ENCODE measurements at regions not wholly inside any gene's neighbourhood (a gene's known extent, or its start where the extent isn't known, plus 50 kb on each side); places are given as distances from the start of the nearest gene placed in this dataset.

DNA sequence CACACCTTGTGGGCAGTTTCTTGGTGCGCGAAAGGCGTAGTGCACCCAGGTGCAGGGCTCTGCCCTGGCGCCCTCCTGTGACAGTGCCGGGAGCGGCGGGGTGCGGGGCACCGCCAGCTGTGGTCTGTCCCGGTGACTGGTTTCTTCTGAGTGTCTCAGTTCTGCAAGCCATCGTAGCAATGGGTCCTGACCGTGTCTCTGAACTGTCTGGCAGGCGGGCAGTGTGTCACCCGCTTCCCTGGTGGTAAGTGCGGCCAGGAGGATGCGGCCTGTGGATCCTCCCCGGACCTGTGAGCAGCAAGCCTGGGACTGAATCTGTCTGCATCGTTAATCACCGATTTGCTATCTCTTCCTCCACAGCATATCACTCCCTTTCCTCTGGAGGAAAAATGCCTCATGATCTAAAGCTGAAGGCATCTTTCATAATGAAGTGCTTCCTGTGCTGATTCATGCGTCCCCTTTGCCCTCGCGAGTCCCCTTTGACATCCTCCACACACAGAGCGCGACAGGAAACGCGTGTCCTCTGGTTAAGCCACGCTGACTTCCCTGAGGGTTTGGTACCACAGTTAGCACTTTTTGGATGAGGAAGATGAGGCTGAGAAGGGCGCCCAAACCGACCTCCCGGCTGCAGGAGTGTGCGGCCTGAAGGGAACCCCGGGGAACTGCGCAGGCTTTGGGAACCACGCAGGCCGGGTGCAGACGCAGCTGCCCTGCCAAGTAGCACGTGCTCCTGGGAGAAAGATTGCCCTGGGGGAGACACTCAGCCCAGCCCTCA lies 416.0 kb upstream of the HS6ST1 start:
- no peak for DNase-seq

DNA sequence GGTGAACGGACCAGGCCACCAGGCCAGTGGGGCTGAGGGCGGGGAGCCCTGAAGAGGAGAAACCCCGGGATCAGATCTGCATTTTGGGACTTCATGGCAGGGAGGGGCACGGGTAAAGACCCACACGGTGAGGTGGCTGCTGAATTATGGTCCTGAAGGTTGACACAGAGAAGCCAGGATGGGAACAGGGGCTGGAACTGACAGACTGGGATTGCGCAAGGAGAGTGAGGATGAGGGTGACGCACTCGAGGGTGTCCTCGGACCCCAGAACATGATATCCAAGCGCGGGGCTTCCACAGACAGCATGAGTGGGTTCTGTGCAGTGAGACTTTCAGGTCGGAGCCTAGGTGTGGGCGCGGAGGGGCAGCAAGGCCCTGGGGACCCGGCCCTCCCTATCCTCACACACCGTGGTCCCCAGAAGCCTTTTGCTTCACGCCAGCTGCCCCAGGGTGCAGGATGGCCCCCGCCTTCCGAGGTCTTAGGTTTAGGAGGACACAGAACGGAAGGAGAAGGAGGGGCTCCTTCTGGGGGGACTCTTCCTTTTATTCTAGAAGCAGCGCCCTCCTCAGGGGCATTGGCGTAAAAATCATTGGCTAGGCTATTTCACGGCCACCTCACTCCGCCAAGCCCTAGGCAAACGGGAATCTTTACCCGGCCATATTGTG lies 416.8 kb upstream of the HS6ST1 start:
- DNase-seq, result no peak

DNA sequence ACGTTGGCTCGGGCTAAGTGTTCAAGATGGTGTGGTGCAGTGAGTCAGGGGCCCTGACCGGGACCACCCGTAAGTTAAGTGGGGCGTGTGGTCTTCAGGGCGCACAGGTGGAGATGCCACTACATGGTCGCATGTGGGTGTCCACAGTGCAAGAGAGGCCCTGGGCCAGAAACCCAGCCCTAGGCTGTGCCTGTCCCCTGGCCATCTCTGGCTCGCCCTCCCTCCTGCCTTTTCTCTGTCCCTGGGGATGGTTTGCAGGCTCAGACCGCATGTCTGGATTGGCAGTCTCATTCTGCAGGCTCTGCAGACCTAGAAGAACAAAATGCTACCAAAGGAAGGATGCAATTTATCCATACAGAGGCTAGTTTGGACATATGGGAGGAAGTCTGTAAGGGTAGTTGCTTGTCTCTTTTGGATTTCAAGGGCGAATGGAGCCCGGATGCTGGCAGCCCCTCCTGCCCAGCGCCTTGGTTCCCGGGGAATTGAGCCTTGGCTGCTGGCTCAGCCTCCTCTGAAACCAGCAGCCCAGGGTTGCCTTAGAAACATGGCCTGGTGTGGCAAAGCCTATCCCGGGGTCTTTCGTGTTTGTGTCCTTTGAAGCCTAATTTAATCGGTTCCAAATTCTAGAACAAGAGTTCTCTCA lies 417.5 kb upstream of the HS6ST1 start:
- DNase-seq, result no peak

DNA sequence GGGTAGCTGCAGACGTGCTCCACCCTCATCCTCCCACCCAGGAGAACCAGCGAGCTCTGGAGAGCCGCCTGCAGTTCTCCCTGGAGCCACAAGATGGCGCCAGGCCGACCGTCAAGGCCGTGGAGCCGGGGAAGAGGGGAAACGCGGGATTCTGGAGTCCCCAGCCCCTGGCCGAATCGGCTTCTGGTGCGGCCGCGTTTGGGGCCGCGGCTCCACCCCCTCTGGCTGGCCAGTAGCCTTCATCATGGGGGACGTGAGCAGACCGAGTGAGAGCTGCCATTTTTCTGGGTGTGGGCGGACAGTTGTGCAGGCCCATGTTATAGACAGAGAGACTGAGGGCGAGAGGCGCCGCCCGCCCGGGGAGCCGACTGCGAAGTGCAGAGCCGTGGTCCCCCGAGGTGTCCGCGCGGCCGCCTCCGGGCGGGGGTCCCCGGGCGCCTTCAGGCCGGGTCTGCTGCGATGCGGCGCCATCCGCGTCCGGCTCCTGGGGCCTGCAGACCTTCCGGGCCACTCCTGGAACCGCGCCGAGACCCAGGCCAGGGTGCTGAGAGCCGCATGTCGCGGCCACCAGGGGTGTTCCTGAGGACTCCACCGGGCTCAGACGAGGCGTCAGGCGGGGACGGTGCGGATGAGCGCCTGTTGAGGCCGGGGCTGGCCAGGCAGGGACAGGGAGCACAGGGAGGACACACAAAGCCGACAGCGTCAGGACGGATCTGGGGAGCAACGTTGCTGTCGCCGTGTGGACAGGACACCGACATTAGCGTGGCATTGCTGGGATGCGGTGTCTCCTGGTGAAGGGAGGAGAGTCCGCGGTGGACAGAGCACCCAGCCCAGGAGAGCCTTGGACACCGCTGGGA lies 418.2 kb upstream of the HS6ST1 start:
- peak; percentile 80 for DNase-seq

DNA sequence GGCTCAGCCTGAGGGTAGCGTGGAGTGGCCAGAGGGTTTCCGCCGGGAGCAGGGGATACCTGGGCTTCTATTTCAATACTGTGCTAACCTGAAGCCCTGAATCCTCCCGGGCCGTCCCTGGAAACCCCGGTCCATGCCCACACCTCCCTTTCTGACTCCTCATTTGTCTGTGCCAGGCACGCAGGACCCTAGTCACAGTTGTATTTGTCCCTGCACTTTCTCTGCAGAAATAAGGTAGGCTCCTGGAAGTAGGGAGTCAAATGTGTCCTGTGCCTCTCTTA lies 418.8 kb upstream of the HS6ST1 start:
- DNase-seq, result no peak

DNA sequence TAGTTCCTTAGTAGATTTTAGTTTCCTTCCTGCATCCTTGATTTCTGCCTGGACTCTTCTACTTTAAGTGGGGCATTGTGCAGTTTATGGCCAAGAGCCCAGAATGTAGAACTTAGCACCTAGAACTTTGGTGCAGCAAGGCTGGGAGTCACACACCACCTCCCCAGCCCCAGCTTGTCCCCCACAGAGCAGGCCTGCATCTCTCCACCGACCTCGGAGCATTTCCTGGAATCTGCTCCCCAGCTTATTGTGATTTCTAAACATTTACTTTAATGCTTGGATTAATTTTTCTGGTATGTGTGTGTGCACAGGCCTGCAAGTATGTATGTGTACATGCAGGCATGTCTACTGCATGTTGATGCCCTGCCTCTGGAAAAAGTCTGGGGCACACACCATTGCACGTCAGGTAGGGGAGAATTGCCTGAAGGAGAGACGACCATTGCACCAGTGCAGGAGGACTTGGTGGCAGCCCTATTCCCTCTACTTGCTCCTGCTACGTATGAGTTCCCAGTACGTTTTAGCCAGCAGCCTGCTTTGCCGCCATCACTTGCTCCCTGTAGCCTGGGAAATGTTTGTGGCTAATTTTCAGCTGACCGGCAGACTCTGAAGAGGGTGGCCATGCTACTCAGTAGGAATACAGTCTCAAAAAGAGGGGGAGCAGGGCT lies 419.9 kb upstream of the HS6ST1 start:
- no peak for DNase-seq

DNA sequence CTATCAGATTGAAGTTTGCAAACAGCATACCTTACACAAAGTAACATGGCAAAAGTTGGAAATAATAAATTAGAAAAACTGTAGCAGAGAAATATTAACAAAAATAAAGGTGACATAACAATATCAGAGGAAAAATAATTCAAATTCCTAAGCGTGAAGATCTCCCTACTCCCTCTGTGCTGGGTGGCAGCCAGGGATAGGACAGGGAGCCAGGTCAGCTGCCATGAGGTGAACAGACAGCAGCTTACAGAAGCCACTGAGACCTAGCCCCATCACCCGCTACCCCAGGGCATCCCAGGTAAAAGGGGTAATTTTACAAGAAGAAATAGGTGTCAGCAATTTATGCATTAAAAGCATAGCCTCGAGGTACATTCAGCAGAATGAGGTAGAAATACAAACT lies 423.8 kb upstream of the HS6ST1 start:
- no peak for DNase-seq

DNA sequence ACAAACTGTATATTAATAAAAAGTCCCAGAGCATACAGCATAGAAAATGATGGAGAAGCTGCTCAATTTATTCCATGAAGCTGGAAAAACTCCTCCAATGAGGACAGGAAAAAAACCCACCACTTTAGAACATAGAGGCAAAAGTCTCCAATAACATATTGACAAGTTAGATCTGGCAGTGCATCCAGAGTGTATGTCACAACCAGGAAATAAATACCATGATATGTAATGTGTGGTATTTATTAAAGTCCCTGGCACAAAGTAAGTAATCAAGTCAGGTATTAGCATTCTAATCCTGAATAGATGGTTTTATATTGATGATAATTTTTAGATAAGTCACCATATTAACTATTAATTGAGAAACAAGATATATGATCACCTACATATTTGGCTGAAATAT lies 427.3 kb upstream of the HS6ST1 start:
- no peak for DNase-seq

DNA sequence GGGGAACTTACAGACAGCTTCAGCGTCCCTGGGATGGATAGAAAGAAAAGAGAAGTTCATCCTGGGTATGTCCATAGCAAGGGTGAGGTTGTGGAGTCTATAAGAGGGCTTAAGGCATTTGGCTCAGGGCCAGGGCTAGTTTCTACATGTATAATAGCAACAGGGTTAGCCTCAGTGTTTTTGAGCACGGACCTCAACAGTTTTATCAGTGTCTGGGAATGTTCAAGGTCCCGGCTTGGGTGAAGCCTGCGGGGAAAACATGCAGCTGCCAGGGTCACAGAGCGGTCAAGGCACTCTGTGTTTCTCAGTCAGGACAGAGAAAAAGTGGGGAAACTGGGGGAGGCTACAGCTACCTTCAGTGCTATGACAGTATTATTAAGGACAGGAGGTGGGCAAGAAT lies 427.7 kb upstream of the HS6ST1 start:
- DNase-seq, result no peak

DNA sequence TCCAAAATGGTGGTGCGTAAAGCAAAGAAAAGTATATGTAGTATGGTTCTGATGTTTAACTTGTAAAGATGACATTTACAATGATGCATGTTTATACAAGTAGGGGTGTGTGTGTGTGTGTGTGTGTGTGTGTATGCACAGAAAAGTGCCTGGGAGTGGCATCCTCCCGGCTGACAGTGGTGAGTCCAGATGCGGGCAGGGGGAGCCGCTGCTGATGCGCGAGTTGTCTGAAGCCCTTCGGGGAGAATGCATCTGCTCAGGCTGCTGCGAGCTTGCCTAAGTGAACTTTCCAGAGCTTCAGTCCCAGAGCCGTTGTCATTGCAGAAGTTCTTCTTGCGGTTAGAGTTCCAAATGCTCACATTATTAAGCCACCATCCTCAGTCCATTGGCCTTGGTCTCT lies 429.7 kb upstream of the HS6ST1 start:
- no peak for DNase-seq

DNA sequence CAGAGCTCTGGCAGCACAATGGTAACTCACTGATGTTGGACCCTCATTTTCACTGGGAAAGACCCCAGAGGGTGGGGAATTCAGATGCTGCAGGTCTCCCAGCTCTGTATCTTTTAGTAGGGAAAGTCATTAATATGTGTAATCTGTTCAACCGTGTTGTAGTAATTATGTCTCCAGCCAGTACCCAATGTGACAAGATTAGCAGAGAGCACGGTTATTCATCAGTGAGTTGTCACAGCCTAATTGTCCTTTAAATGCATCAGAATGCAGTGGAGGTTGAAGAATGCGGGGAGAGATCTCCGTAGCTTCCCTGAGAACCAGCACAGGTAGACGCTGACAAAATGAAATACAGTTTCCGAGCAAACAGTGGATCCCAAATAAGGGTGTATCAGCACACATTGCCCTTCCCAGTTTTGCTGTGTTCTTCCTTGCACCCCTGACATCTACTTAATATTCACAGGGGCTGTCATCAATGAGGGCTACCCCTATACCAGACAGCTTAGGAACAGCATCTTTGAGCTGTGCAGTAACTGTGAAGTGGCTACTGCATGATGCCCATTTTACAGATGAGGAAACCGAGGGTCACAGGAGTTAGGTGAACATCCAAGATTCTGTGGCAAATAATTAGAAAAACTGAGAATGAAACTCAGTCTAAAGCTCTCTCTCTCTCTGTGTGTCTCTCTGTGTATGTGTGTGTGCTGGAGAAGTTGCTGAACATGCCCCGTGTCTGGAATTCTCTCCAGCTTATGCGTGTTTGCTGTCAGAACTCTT lies 430.4 kb upstream of the HS6ST1 start:
- no peak for DNase-seq

DNA sequence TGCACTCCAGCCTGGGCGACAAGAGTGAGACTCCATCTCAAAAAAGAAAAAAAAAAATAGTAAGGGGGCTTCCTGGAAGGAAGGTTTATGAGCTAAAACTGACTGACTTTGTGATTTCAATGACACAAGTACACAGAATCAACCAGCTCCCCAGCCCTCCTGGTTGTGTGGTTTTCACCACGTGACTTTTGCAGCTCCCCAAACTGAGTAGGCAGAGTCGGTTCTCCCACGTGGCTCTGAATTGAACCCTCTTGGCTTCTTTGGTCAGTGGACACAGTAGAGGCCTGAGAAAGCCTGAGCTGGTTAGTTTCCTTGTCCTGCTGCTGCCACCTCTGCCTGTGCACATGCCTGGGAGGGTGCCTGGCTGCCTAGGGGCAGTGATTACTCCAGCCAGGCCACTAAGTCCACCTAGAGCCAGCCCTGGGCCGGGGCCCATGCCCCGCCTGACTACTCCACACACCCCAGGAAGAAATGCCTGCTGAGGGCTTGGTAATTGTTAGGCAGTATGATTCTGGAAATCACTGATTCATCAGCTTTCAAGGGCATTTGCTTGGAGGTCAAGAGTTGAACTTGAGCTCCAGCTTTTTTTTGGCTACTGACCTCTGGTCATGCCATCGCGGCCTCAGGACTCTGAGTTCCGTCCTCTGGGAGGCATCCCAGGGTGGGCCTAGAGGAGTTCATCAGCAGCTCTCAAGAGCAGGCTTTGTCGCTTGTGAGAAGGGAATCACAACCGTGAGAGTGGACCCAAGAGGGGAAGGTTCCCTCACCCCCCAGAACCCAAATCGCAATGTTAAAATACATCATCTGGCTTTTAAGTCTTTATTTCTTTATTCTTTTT lies 431.9 kb upstream of the HS6ST1 start:
- DNase-seq, result no peak

DNA sequence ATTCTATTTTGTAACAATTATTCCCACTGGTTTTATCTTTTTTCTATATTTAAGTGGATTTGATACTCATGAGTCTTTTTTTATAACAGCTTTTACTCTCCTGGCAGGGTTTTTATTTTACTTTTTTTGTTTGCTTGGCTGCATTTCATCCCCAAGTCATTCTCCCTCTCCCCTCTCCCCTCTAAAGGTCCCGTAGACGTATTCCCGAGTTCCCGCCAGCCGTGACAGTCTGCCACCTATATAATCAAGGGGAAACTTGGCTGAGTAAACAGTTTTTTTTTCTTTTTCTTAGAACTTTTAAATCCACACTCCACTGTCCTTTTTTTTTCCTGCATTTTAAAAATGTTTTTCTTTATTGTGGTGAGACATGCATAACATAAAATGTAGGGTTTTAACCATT lies 433.1 kb upstream of the HS6ST1 start:
- no peak for DNase-seq

DNA sequence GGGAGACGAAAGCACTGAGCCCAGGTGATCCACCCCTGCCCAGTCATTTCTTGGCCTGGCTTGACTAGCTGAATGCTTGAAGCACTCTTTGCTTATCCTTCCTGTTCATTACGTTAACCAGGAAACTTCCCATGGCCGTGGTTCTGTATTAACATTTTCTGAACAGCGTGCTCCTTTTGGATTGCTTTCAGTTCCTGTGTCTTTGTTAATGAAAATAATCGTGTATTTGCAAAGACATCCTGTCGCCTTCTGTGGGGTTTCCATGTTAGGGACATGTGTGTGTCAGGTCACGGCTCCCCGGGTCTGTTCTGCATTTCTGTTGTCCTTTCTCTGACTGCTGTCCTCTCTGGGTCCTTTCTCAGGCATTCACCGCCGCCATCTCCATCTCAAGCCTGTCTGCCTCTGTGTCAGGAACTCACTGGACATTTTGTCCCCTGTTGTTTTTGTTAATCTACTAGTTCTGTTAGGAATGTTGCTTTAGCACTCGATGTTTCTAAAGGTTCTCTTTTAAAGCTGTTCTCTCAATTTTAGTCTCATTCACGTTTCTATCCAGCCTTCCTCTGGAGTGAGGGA lies 434.1 kb upstream of the HS6ST1 start:
- no peak for DNase-seq

DNA sequence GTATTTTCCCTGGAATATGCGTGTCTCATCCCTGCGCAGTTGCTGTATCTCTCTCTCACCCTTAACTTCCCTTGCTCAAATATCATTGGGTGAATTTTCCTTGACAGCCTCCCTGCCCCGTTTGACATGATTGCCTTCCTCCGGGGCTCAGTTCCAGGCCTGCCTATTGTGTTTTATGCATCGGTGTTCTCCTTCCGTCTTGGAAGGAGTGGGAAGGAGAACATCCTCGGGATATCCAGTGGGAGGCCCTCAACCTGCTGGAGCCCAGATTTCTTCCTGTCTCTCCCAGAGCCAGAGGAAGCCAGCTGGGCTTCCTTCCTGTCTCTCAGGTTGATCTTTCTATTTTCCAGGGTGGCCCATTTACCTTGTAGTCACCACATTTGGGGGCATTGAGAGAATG lies 434.7 kb upstream of the HS6ST1 start:
- no peak for DNase-seq

DNA sequence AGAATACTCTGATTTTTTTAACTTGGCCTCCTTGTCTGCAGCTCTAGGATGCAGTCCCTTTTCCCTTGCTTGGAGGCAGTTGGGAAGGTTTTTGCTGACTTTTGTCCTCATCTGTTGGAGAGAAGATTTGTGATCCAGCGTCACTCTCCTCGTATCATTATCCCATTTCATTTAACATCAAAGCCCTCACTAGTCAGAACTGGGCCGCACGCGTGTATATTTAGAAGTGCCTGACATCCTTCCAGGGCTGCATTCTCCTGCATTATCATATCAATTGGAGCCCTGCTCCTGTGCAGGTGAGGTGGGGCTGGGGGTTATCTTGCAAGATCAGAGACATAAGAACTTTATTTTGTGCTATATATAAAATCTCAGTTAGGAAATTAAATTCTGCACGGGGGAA lies 435.1 kb upstream of the HS6ST1 start:
- DNase-seq, result no peak

DNA sequence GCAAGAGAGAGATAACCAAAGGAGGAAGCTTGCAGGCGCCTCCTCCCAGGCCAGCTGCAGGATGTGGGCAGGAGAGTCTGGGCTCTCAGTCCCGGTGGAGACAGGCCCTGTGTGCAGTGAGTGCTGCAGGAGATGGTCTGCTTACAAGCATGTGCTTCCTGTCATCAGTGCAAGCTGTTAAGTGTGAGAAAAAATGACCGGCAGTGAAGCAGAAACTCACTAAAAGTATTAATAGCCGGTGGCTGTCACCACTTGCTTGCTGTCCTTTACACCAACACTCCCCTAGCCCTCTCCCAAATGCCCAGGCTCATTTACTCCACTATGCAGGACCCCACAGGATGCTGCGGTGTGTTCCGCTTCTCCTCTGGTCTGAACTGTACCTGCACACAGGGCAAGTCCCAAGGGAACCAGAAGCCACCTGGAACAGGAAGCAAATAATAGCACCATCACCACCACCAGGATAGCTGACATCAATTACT lies 435.6 kb upstream of the HS6ST1 start:
- DNase-seq, result no peak

DNA sequence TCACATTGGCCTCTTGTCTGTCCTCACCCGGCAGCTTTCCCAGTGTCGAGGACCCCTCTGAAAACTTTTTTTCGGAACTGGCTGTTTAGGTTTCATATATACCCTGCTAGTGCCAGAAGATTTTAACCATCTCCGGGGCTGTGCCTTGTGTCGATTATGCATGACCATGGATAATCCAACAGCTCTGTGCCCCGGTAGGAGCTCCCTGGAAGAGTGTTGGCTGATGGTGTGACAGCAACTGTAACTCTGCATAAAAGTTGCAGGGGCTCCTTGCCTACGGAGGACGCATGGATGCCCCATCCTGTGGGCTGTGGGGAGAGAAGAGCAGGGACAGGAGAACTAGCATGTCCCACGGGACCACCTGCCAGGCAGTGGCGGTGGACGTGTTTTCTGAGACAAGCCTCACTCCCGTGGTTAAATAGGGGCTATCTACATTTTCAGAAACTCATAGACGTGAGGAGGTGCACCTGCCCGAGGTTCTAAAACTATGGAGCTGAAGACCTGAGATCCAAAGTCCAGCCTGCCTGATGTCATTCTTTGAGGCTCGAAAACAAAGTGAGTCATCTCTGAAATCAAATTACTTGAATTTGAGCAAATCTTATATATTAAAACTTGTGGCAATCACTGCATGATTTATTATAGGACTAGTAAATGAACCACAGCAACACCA lies 437.2 kb upstream of the HS6ST1 start:
- no peak for DNase-seq

DNA sequence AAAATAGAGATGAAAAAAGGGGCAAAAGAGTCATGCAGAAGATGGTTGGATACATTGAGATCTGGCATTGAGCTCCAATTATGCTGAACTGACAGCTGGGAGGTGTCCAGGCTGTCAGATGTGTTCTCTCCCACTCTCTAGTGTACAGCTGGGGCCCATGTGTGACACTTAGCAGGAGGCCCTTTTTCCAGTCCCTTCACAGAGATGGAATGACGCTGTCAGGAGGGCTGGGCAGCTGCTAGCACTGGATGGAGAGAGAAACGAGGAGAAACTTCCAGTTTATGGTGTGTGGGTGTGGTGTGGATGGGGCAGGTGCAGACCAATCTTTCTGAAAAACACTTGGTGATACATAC lies 437.7 kb upstream of the HS6ST1 start:
- DNase-seq, result no peak

DNA sequence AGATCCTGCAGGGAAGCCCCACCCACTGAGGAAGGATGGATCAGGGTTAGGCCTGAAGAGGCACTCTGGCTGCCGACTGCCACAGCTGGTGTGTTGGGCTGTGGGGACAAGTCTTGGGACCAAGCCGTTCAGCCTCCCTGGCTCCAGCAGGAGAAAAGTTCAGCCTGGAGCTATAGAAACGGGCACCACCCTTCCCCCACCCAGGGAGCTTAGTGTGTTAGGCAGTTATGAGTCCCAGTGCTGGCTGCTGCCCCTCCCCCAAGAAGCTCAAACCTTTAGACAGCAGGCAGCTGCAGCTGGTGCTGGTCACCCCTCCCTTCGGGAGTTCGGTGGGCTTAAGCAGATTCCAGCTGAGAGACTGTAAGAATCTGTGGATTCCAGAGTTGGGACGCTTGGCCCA lies 447.1 kb upstream of the HS6ST1 start:
- DNase-seq, result no peak

Measured in activated CD8-positive, alpha-beta memory T cell treated with anti-CD3 and anti-CD28 coated beads for 24 hours (primary cell).